OCI-LY3 (cell line): ENCODE measurements at regions not wholly inside any gene's neighbourhood (a gene's known extent, or its start where the extent isn't known, plus 50 kb on each side); places are given as distances from the start of the nearest gene placed in this dataset.
"Not testable (repeated sequence)": the region's sequence is repeated elsewhere in the genome, so short reads cannot be mapped to it uniquely, and the experiment has no call there.

Source experiments
- H2AFZ ChIP-seq: fragments of 200-600, 300-600 bp; shearing (Covaris generic); 2 replicates; pipeline ENCODE4 v1.6.0; 2014; ENCODE audit warnings: antibody characterized with exemption, low read depth, low read length
- H3K27ac ChIP-seq: fragments of 200-600, 300-600 bp; sonication (generic); 2 replicates; pipeline ENCODE4 v1.5.1; 2014; ENCODE audit warnings: mild to moderate bottlenecking, low read length, moderate library complexity, mixed read lengths
- H3K27me3 ChIP-seq: fragments of 200-600, 300-600 bp; sonication (generic); 2 replicates; pipeline ENCODE4 v1.6.1; 2014; ENCODE audit warnings: low read depth, low read length, mixed read lengths
- H3K36me3 ChIP-seq: fragments of 200-600, 300-600 bp; sonication (generic); replicated peaks from 2 replicates; pipeline ENCODE3; 2014; ENCODE audit warnings: low read depth, low read length, mixed read lengths
- H3K4me1 ChIP-seq: fragments of 300-600, 200-600 bp; sonication (generic); 2 replicates; pipeline ENCODE4 v1.6.1; 2014; ENCODE audit warnings: low read length, mixed read lengths
- H3K4me2 ChIP-seq: fragments of 200-600, 300-600 bp; sonication (generic); 2 replicates; pipeline ENCODE4 v1.6.1; 2014; ENCODE audit warnings: low read length, mixed read lengths
- H3K4me3 ChIP-seq: fragments of 300-600, 200-600 bp; sonication (generic); 2 replicates; pipeline ENCODE4 v1.5.1; 2014; ENCODE audit warnings: antibody characterized with exemption, mild to moderate bottlenecking, low read length, moderate library complexity
- H3K79me2 ChIP-seq: fragments of 300-600, 200-600 bp; shearing (Covaris generic); 2 replicates; pipeline ENCODE4 v1.6.1; 2014; ENCODE audit warnings: mild to moderate bottlenecking, low read length, mixed read lengths
- H3K9ac ChIP-seq: fragments of 300-600, 200-600 bp; shearing (Covaris generic); 2 replicates; pipeline ENCODE4 v1.6.0; 2014; ENCODE audit warnings: mild to moderate bottlenecking, low read length, moderate library complexity
- H3K9me3 ChIP-seq: fragments of 200-600, 300-600 bp; shearing (Covaris generic); 2 replicates; pipeline ENCODE4 v1.6.1; 2014; ENCODE audit warnings: low read length, mixed read lengths; ENCODE audit not compliant: insufficient read depth
- H4K20me1 ChIP-seq: fragments of 200-600, 300-600 bp; sonication (generic); 2 replicates; pipeline ENCODE4 v1.6.1; 2016; ENCODE audit warnings: low read length, mixed read lengths; ENCODE audit not compliant: insufficient read depth
- EZH2phosphoT487 ChIP-seq: fragments of 200-600 bp; shearing (Covaris generic); IDR thresholded peaks from 2 replicates; pipeline ENCODE4 v1.6.1; 2018; ENCODE audit warnings: antibody characterized with exemption, mixed run types, low read depth
- TF ChIP-seq, protein P1 (sequence below): fragments of 200-600, 300-600 bp; sonication (generic); IDR thresholded peaks from 2 replicates; pipeline ENCODE4 v1.5.1; 2014; ENCODE audit warnings: antibody characterized with exemption, low read length, low read depth

DNA sequence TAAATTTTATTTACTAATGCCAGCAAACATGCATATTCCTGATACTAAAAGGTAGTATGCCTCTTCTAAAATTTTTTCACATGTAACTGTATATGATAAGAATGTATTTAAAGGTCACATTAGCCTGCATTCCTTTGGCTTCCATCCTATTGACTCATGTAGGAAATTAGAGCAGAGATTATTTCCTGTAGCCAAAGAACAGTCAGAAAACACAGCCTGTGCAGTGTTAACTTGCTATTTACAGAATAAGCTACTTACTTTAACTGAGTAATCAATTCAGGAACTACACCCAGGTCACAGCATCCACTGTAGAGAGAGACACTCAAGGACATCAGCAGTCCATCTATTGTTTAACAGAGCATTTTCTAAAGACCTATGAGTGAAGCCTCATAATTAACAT lies 154.5 kb upstream of the ADGRL4 start:
- H3K79me2 ChIP-seq: no peaks in the 10 kb centered on the region
- H3K4me3 ChIP-seq: no peak overlapping the region
- no peak overlapping the region for H3K4me2 ChIP-seq
- no peaks in the 10 kb centered on the region for H3K27me3 ChIP-seq
- H3K9me3 ChIP-seq: no peaks in the 10 kb centered on the region
- no peak overlapping the region for H2AFZ ChIP-seq
- H3K27ac ChIP-seq: no peak overlapping the region
- H3K9ac ChIP-seq: no peak overlapping the region
- TF ChIP-seq EZH2phosphoT487: no peak
- TF ChIP-seq, protein P1, sequence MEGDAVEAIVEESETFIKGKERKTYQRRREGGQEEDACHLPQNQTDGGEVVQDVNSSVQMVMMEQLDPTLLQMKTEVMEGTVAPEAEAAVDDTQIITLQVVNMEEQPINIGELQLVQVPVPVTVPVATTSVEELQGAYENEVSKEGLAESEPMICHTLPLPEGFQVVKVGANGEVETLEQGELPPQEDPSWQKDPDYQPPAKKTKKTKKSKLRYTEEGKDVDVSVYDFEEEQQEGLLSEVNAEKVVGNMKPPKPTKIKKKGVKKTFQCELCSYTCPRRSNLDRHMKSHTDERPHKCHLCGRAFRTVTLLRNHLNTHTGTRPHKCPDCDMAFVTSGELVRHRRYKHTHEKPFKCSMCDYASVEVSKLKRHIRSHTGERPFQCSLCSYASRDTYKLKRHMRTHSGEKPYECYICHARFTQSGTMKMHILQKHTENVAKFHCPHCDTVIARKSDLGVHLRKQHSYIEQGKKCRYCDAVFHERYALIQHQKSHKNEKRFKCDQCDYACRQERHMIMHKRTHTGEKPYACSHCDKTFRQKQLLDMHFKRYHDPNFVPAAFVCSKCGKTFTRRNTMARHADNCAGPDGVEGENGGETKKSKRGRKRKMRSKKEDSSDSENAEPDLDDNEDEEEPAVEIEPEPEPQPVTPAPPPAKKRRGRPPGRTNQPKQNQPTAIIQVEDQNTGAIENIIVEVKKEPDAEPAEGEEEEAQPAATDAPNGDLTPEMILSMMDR: no peak
- no peaks in the 10 kb centered on the region for H3K36me3 ChIP-seq
- H3K4me1 ChIP-seq: no peaks in the 10 kb centered on the region
- no peaks in the 10 kb centered on the region for H4K20me1 ChIP-seq

DNA sequence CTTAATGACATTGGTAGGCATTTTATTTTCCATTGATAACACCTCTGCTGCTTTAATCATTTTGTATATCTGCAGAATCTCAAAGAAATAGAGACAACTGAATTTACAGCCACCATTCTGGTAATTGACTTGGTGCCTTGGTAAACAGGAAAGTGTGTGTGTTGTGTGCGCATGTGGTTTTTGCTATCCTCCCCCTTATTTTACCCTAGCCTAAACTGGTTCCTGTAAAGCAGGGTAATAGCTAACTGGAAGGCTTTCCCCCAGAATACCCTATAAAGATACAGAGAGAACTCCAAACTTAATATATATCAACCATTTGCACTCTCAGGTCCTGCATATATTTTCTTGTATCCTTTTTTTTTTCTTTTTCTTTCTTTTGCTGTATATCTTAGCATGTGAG lies 149.5 kb upstream of the ADGRL4 start:
- Histone ChIP-seq H4K20me1 (no peaks in the 10 kb centered on the region), H3K9ac (no peak overlapping the region), H3K27ac (no peak overlapping the region), H3K9me3 (no peaks in the 10 kb centered on the region), H2AFZ (no peak overlapping the region), H3K79me2 (no peaks in the 10 kb centered on the region), H3K27me3 (no peaks in the 10 kb centered on the region), H3K4me3 (no peak overlapping the region), H3K4me2 (no peak overlapping the region), H3K36me3 (no peaks in the 10 kb centered on the region), H3K4me1 (peaks cover 9% of the 10 kb centered on the region; the same call in 1 of the 2 replicates)
- TF ChIP-seq EZH2phosphoT487: no peak
- TF ChIP-seq, protein P1: no peak

DNA sequence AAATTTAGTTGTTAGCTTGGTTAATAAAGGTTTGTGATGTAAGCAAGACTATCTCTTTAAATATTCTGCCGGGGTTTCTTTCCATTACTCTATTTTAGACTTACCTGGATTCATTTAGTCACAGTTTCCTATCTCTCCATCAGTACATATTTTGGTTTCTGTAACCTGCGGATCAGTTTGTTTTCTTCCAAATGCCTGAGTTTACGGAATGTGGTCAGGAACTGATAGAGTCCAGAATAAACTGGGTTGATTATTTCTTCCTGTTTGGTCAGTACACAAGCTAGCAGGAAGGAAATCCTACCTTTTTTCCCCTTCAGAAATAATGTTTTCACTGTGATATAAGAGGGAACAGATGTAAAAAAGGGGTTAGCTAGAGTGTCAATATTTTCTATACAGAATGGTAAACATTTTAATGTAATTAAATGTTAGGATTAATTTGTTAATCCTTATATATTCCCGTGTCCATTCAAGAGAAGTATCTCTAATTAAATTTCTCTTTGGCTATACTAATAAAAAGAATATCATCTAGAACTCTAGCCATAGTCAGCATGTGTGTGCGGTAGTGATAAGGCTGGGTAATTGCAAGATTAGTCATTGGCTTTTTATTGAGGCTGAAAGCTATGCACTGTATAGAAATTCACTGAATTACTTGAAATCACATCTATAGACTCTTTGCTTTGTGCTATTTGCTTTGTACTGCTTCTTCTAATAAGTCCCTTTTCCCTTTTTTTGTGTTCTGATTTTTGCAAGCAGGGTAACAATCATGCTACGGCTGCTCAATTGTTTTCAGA lies 144.7 kb upstream of the ADGRL4 start:
- no peak overlapping the region for H3K4me3 ChIP-seq
- no peaks in the 10 kb centered on the region for H3K36me3 ChIP-seq
- peaks cover 9% of the 10 kb centered on the region; the same call in 1 of the 2 replicates for H3K4me1 ChIP-seq
- no peaks in the 10 kb centered on the region for H3K79me2 ChIP-seq
- TF ChIP-seq, protein P1: no peak
- TF ChIP-seq EZH2phosphoT487: no peak
- H3K9ac ChIP-seq: no peak overlapping the region
- H3K9me3 ChIP-seq: no peaks in the 10 kb centered on the region
- H3K4me2 ChIP-seq: no peak overlapping the region
- H4K20me1 ChIP-seq: no peaks in the 10 kb centered on the region
- H2AFZ ChIP-seq: no peak overlapping the region
- H3K27ac ChIP-seq: no peak overlapping the region
- H3K27me3 ChIP-seq: no peaks in the 10 kb centered on the region

DNA sequence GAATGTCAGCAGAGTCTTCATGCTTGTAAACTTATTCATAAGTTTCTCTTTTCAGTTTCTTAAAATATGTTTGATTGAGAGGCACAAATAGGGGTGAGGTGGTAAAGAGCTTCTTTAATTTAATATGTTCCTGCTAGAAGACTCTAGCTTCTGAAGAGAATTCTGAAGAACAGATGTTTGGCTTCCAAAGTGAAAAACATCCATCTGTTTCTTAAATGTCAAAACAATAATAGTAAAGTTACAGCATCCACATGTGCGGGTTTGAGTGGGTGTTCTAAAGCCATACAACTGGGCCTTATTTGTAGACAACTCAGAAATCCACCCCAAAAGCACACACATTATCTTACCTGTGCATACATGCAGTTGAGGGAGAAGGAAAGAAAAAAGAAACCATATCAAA lies 144.0 kb upstream of the ADGRL4 start:
- H3K36me3 ChIP-seq: no peaks in the 10 kb centered on the region
- H2AFZ ChIP-seq: no peak overlapping the region
- H3K27me3 ChIP-seq: no peaks in the 10 kb centered on the region
- peaks cover 9% of the 10 kb centered on the region; the same call in 1 of the 2 replicates for H3K4me1 ChIP-seq
- H3K4me2 ChIP-seq: no peak overlapping the region
- TF ChIP-seq, protein P1: no peak
- no peak for TF ChIP-seq EZH2phosphoT487
- no peaks in the 10 kb centered on the region for H3K9me3 ChIP-seq
- no peak overlapping the region for H3K9ac ChIP-seq
- no peaks in the 10 kb centered on the region for H4K20me1 ChIP-seq
- no peak overlapping the region for H3K4me3 ChIP-seq
- H3K79me2 ChIP-seq: no peaks in the 10 kb centered on the region
- H3K27ac ChIP-seq: no peak overlapping the region

DNA sequence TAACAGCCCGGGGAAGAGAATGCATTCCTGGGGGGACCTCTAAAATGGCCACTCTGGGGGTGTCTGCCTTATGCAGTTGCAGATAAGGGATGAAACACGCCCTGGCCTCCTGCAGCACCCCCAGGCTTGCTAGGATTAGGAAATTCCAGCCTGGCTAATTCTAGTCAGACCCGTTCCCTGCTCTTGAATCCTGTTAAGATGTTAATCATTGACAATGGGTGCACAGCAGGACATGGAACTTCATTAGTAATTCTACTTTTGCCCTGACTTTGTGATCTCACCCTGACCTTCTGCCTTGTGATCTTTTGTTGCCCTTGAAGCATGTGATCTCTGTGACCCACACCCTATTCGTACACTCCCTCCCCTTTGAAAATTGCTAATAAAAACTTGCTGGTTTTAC lies 131.7 kb upstream of the ADGRL4 start:
- H3K27me3 ChIP-seq, H3K4me2 ChIP-seq, H4K20me1 ChIP-seq, H3K27ac ChIP-seq, H3K4me3 ChIP-seq, H3K36me3 ChIP-seq, H3K9me3 ChIP-seq, H3K79me2 ChIP-seq, H3K9ac ChIP-seq, H2AFZ ChIP-seq, H3K4me1 ChIP-seq: not testable (repeated sequence)
